Stimulated activated naive B cell treated with anti-CD40 and anti-IgM and Interleukin-4, amounts not matched to agents 10 μg/mL and 1 μg/mL and 100 μg/mL, for 72 hours (primary cell): ENCODE measurements at regions not wholly inside any gene's neighbourhood (a gene's known extent, or its start where the extent isn't known, plus 50 kb on each side); places are given as distances from the start of the nearest gene placed in this dataset.

Experiments
- ATAC-seq, 2 donors: fragments of 150-1000 bp; cut with Tn5 transposase; replicated peaks; 2 replicates each; pipeline ENCODE4 v1.10.0; 2021; ENCODE audit warnings: moderate library complexity in 1 of 2
- DNase-seq: peaks from one replicate; pipeline ENCODE4 v3.0.0; 2021
- H3K27ac Mint-ChIP-seq: one replicate; pipeline ENCODE4 v1.8.0; 2022; ENCODE audit warnings: mild to moderate bottlenecking, mixed read lengths
- H3K27me3 Mint-ChIP-seq, 2 donors: one replicate each; pipeline ENCODE4 v1.8.0; 2022; ENCODE audit warnings: mixed read lengths in 2 of 2
- H3K36me3 Mint-ChIP-seq, 2 donors: one replicate each; pipeline ENCODE4 v1.8.0; 2022; ENCODE audit warnings: mixed read lengths in 2 of 2, mild to moderate bottlenecking in 1 of 2
- H3K4me1 Mint-ChIP-seq, 2 donors: one replicate each; pipeline ENCODE4 v1.8.0; 2022; ENCODE audit warnings: mixed read lengths in 2 of 2, mild to moderate bottlenecking in 1 of 2
- H3K4me3 Mint-ChIP-seq, 2 donors: one replicate each; pipeline ENCODE4 v1.8.0; 2022; ENCODE audit warnings: mild to moderate bottlenecking in 2 of 2, mixed read lengths in 2 of 2, moderate library complexity in 1 of 2
- H3K9me3 Mint-ChIP-seq, 2 donors: one replicate each; pipeline ENCODE4 v1.8.0; 2022; ENCODE audit warnings: mixed read lengths in 2 of 2, mild to moderate bottlenecking in 1 of 2

- no peaks in the 10 kb centered on the region for H3K4me1 Mint-ChIP-seq
- ATAC-seq (no peak), DNase-seq (no peak)
- H3K4me3 Mint-ChIP-seq, result no peak overlapping the region
- peaks cover 0 to 4% of the 10 kb centered on the region in 2 donors for H3K9me3 Mint-ChIP-seq
- H3K27ac Mint-ChIP-seq, result no peak overlapping the region
- peaks cover 0 to 4% of the 10 kb centered on the region in 2 donors for H3K36me3 Mint-ChIP-seq
- H3K27me3 Mint-ChIP-seq, result no peaks in the 10 kb centered on the region
Measured at GRCh38 chr6:53744321-53744720, 50.5 kb upstream of the LRRC1 start.

DNA sequence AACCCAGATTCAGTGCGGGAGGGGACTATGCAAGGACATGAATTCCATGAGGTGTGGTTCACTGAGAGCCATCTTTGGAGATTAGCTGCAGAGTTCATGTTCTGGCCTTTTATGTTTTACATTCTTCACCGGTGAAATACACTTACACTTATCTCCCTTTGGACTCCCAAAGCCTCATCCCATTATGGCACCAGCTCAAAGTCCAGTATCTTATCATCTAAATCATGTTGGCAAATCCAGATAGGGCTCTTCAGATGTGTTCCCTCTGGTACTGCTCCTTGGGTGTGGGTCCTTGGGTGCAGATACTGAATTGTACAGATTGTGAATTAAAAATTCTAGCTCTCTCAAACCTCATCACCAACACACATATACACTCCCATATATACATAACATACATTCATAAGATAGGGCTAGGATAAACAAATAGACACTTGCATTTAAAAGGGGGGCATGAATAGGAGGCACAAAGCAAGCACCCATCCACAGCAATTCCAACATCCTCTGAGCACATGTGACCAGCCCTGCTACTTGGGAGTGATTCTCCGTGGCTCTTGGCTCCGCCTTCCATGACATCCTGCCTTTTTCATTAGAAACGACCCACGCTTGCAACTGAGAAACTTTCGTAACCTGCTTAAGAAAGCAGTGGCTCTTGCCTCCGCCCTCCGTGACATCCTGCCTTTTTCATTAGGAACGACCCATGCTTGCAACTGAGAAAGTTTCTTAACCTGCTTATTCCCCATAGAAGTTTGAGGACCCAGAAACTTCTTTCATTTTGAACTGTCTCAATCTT lies 53.6 kb upstream of the LRRC1 start:
- Mint-ChIP-seq H3K27ac (no peak overlapping the region), H3K36me3 (peaks cover 0 to 4% of the 10 kb centered on the region in 2 donors), H3K4me1 (no peaks in the 10 kb centered on the region), H3K9me3 (peaks cover 0 to 4% of the 10 kb centered on the region in 2 donors), H3K27me3 (peaks cover 0 to 3% of the 10 kb centered on the region in 2 donors), H3K4me3 (no peak overlapping the region)
- ATAC-seq (no peak), DNase-seq (no peak)

DNA sequence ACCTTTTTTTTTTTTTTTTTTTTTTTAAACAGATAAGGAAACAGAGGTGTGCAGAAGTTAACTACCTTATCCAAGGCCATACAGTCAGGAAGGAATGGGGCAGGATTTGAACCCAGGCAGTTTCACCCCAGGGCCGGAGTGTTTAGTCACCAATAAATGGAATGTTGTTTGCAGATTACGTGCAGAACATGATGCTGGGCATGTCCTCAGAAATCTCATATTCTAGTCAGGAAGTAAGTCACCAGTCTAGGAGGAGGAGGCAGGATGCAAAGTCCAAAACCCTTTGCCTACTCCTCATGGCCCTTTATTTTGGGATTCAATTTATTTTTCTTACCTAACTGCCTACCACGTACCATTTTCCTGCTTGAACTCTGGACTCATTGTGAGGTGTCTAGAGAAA lies 57.1 kb upstream of the LRRC1 start:
- peaks cover 3 to 14% of the 10 kb centered on the region in 2 donors for H3K27me3 Mint-ChIP-seq
- H3K4me1 Mint-ChIP-seq, result peaks cover 3 to 20% of the 10 kb centered on the region in 2 donors
- ATAC-seq, result no peak

GRCh38 chr6:53735896-53736295 lies 58.9 kb upstream of the LRRC1 start:
- H3K27ac Mint-ChIP-seq, result no peak overlapping the region
- no peak for DNase-seq
- H3K4me1 Mint-ChIP-seq, result peaks cover 6 to 29% of the 10 kb centered on the region in 2 donors
- no peak overlapping the region for H3K4me3 Mint-ChIP-seq
- ATAC-seq, result peak in 1 of 2 donors; percentile 48
- no peaks in the 10 kb centered on the region for H3K36me3 Mint-ChIP-seq
- H3K27me3 Mint-ChIP-seq, result peaks cover 3 to 14% of the 10 kb centered on the region in 2 donors
- H3K9me3 Mint-ChIP-seq, result no peaks in the 10 kb centered on the region

More for the DNA sequence above, 57.1 kb upstream of the LRRC1 start:
- H3K36me3 Mint-ChIP-seq, result no peaks in the 10 kb centered on the region
- no peaks in the 10 kb centered on the region for H3K9me3 Mint-ChIP-seq
- H3K4me3 Mint-ChIP-seq, result no peak overlapping the region
- H3K27ac Mint-ChIP-seq, result no peak overlapping the region
- no peak for DNase-seq

DNA sequence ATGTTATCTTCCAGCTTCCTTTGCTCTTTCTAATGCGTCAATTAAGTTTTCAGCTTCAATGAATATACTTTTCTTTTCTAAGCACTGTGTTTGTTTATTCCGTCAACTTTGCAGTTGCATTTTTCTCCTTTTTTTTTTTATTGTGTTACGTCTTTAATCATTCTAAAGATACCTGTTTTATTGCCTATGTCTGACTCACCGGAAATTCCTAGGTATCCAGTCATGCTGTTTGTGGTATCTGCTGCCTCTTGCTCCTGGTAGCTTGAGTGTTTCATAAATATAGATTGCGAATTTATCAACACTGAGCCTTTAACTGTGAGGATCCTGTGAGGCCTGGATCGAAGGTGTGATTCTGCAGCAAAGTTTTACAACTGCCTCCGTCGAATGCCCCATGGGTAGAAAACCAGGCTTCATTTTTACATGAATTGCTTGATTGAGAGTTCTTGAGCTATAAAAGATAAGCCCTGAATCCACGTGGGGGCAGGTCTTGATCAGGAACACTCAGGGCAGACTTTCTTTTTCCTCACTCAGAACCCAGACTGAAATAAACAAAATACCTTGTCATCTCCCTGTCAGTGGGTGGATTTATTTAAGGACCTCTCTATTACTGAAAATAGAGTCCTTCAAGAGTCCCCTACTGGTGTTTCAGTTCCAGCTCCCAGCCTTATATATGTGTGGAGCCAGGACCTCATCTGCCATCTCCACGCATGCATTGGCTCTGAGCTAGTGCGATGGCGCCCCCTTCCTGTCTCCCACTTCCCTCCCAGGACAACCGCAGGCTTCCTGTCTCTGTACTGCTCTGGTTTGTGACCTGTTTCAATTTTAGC lies 60.1 kb upstream of the LRRC1 start:
- ATAC-seq (peak; percentile 47 to 68), DNase-seq (no peak)
- H3K27me3 Mint-ChIP-seq, result peaks cover 3 to 14% of the 10 kb centered on the region in 2 donors
- H3K4me1 Mint-ChIP-seq, result peaks cover 6 to 29% of the 10 kb centered on the region in 2 donors
- no peaks in the 10 kb centered on the region for H3K36me3 Mint-ChIP-seq
- H3K9me3 Mint-ChIP-seq, result no peaks in the 10 kb centered on the region
- no peak overlapping the region for H3K4me3 Mint-ChIP-seq
- H3K27ac Mint-ChIP-seq, result no peak overlapping the region

DNA sequence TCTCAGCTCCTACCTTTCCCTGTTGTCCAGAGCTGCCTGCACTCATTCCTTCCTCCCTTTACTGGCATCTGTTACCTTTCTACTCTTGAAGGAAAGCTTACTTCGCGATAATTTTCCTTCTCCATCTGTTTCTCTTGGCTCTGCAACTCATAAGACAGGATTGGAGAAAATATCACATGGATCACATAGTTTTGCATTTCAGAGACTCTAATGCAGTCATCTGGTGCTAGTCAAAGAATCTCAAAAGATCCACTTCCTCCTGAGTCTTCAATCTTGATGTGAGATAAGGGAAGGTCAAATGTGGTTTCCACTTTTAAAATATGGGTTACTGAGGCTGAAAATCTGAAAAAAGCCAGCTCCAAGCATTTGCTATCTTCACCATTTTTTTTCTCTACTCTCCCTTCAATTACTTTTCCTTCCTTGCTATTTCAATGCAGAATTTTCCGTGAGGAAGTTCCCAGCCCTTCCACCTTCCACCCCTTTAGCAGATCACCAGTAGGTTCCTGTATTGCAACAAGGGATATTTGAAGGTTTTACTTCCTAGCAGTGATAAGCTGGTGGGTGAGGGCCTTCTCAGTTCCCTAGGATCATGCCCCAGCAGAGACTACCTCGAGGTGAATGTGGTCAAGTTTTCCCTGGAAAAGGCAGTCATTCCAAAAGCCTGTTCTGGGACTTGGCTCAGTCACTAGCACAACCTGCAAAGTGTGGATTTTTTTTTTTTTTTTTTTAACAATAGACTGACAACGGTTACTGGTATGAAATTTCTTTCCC lies 62.8 kb upstream of the LRRC1 start:
- H3K27ac Mint-ChIP-seq, result no peak overlapping the region
- peak; percentile 52 to 65 for ATAC-seq
- no peaks in the 10 kb centered on the region for H3K9me3 Mint-ChIP-seq
- H3K4me1 Mint-ChIP-seq, result peaks cover 6 to 29% of the 10 kb centered on the region in 2 donors
- no peak for DNase-seq
- H3K36me3 Mint-ChIP-seq, result no peaks in the 10 kb centered on the region
- peaks cover 0 to 14% of the 10 kb centered on the region in 2 donors for H3K27me3 Mint-ChIP-seq
- H3K4me3 Mint-ChIP-seq, result no peak overlapping the region

DNA sequence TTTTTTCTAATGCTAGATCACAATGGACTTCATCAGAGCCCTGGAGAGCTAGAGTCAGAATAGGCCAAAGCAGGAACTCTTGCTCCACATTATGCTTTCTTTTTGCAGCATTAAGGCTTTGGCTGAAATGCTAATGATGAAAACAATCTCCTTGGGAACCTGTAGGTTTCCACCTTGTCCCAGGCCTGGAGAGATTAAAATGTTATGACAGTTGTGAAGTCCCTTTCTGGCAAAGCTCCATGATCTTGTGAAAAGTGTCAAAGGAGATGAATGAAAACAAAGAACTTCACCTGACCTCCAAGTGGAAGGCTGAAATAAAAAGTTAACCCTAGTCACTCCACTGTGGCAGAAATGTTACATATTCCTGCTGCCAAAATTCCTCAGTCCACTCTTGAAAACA lies 64.0 kb upstream of the LRRC1 start:
- no peak for DNase-seq
- ATAC-seq, result no peak
- Mint-ChIP-seq H3K9me3 (no peaks in the 10 kb centered on the region), H3K27ac (no peak overlapping the region), H3K4me3 (no peak overlapping the region), H3K36me3 (no peaks in the 10 kb centered on the region), H3K27me3 (peaks cover 5 to 15% of the 10 kb centered on the region in 2 donors), H3K4me1 (peaks cover 10 to 29% of the 10 kb centered on the region in 2 donors)

- DNase-seq (peak; percentile 9), ATAC-seq (peak; percentile 62 to 73)
- H3K27ac Mint-ChIP-seq, result no peak overlapping the region
- H3K27me3 Mint-ChIP-seq, result peaks cover 15 to 18% of the 10 kb centered on the region in 2 donors
- no peaks in the 10 kb centered on the region for H3K36me3 Mint-ChIP-seq
- H3K9me3 Mint-ChIP-seq, result no peaks in the 10 kb centered on the region
- H3K4me3 Mint-ChIP-seq, result no peak overlapping the region
- peaks cover 9 to 16% of the 10 kb centered on the region in 2 donors for H3K4me1 Mint-ChIP-seq
Measured at GRCh38 chr6:53728570-53729194, 63.1 kb upstream of the KLHL31 start.

DNA sequence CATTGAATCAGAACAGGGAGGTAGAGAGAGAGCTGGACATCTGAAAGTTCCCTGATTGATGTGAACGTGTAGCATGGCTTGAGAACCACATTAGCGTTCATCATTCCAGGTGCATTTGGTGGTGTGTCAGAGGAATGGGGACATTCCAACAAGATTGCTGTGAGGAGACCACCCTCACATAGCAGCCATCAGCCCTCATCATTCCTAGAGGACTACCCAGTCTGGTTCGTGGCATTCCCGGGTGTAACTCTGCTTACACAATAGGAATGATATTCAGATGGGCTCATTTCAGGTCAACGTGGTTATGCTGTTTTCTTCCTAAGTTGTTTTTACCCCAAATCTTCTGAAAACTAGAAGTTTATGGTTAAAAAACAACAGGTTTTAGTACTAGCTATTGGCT lies 62.2 kb upstream of the KLHL31 start:
- Mint-ChIP-seq H3K27me3 (peaks cover 15 to 18% of the 10 kb centered on the region in 2 donors), H3K9me3 (no peaks in the 10 kb centered on the region)
- no peak for DNase-seq

GRCh38 chr6:53725791-53726575 lies 60.4 kb upstream of the KLHL31 start:
- ATAC-seq (peak; percentile 78 to 84), DNase-seq (peak; percentile 49)
- peaks cover 15 to 18% of the 10 kb centered on the region in 2 donors for H3K27me3 Mint-ChIP-seq
- peaks cover 6 to 8% of the 10 kb centered on the region in 2 donors for H3K4me1 Mint-ChIP-seq
- no peaks in the 10 kb centered on the region for H3K9me3 Mint-ChIP-seq
- H3K4me3 Mint-ChIP-seq, result no peak overlapping the region
- no peaks in the 10 kb centered on the region for H3K36me3 Mint-ChIP-seq
- no peak overlapping the region for H3K27ac Mint-ChIP-seq

More for the DNA sequence above, 62.2 kb upstream of the KLHL31 start:
- no peak for ATAC-seq
- peaks cover 9 to 16% of the 10 kb centered on the region in 2 donors for H3K4me1 Mint-ChIP-seq
- no peaks in the 10 kb centered on the region for H3K36me3 Mint-ChIP-seq
- H3K27ac Mint-ChIP-seq, result no peak overlapping the region
- no peak overlapping the region for H3K4me3 Mint-ChIP-seq

- Mint-ChIP-seq H3K4me1 (peaks cover 6 to 8% of the 10 kb centered on the region in 2 donors), H3K4me3 (no peak overlapping the region), H3K36me3 (no peaks in the 10 kb centered on the region), H3K27ac (no peak overlapping the region), H3K9me3 (no peaks in the 10 kb centered on the region), H3K27me3 (peaks cover 15 to 18% of the 10 kb centered on the region in 2 donors)
- DNase-seq (no peak), ATAC-seq (no peak)
Measured at GRCh38 chr6:53724501-53724900, 58.9 kb upstream of the KLHL31 start.

- Mint-ChIP-seq H3K4me3 (no peak overlapping the region), H3K27me3 (peaks cover 15 to 18% of the 10 kb centered on the region in 2 donors), H3K4me1 (peaks cover 10 to 15% of the 10 kb centered on the region in 2 donors), H3K27ac (no peak overlapping the region), H3K9me3 (no peaks in the 10 kb centered on the region), H3K36me3 (no peaks in the 10 kb centered on the region)
- no peak for DNase-seq
- no peak for ATAC-seq
Measured at GRCh38 chr6:53723331-53723730, 57.8 kb upstream of the KLHL31 start.

GRCh38 chr6:53721766-53722165 lies 56.2 kb upstream of the KLHL31 start:
- ATAC-seq, result no peak
- Mint-ChIP-seq H3K27me3 (peaks cover 20 to 22% of the 10 kb centered on the region in 2 donors), H3K4me3 (no peak overlapping the region), H3K27ac (no peak overlapping the region), H3K4me1 (peaks cover 10 to 15% of the 10 kb centered on the region in 2 donors), H3K36me3 (no peaks in the 10 kb centered on the region), H3K9me3 (no peaks in the 10 kb centered on the region)
- DNase-seq, result no peak
